GM12891 (cell line): ENCODE measurements at regions not wholly inside any gene's neighbourhood (a gene's known extent, or its start where the extent isn't known, plus 50 kb on each side); places are given as distances from the start of the nearest gene placed in this dataset.

ENCODE experiments used
- DNase-seq: peaks from one replicate; pipeline ENCODE4 v3.0.0; 2011; ENCODE audit warnings: low spot score; ENCODE audit not compliant: insufficient read length
- FAIRE-seq: peaks from 2 replicates; lab custom pipeline; 2011; peaks lifted over from hg19 to GRCh38; lab: Jason Lieb, UNC
- PAX5 ChIP-seq: IDR thresholded peaks from 2 replicates; pipeline ENCODE4 v1.6.1; 2011; ENCODE audit warnings: low read length, moderate library complexity, mild to moderate bottlenecking; ENCODE audit not compliant: insufficient read depth, severe bottlenecking
- POLR2A ChIP-seq: IDR thresholded peaks from 2 replicates; pipeline ENCODE4 v1.6.1; 2011; ENCODE audit warnings: low read depth, low read length, control low read depth
- POLR2AphosphoS5 ChIP-seq: IDR thresholded peaks from 2 replicates; pipeline ENCODE4 v1.6.1; 2011; ENCODE audit warnings: low read depth, low read length, control low read depth
- POU2F2 ChIP-seq: IDR thresholded peaks from 2 replicates; pipeline ENCODE4 v1.6.1; 2011; ENCODE audit warnings: low read depth, mild to moderate bottlenecking, control low read depth, low read length, moderate library complexity
- SPI1 ChIP-seq: IDR thresholded peaks from 2 replicates; pipeline ENCODE4 v1.6.1; 2011; ENCODE audit warnings: low read depth, low read length, control low read depth
- TAF1 ChIP-seq: IDR thresholded peaks from 2 replicates; pipeline ENCODE4 v1.6.1; 2011; ENCODE audit warnings: low read depth, low read length, control low read depth

GRCh38 chr5:8462565-8462964 lies 593.6 kb downstream of the MTRR start:
- TF ChIP-seq POLR2A, result no peak
- TF ChIP-seq POLR2AphosphoS5, result no peak
- no peak for TF ChIP-seq POU2F2
- TF ChIP-seq PAX5, result no peak
- TF ChIP-seq SPI1, result no peak
- TF ChIP-seq TAF1, result no peak
- FAIRE-seq, result no peak
- DNase-seq, result no peak

GRCh38 chr5:8470489-8470888 lies 601.5 kb downstream of the MTRR start:
- FAIRE-seq (no peak), DNase-seq (no peak)
- TF ChIP-seq POLR2AphosphoS5, result no peak
- TF ChIP-seq SPI1, result no peak
- no peak for TF ChIP-seq POLR2A
- TF ChIP-seq PAX5, result no peak
- no peak for TF ChIP-seq TAF1
- no peak for TF ChIP-seq POU2F2

- DNase-seq (no peak), FAIRE-seq (no peak)
- no peak for TF ChIP-seq SPI1
- TF ChIP-seq PAX5, result no peak
- TF ChIP-seq POU2F2, result no peak
- no peak for TF ChIP-seq POLR2AphosphoS5
- no peak for TF ChIP-seq TAF1
- TF ChIP-seq POLR2A, result no peak
These were observed 602.6 kb downstream of the MTRR start for GRCh38 chr5:8471581-8471980.

GRCh38 chr5:8473016-8473415 lies 604.1 kb downstream of the MTRR start:
- no peak for TF ChIP-seq POU2F2
- TF ChIP-seq POLR2AphosphoS5, result no peak
- no peak for TF ChIP-seq POLR2A
- no peak for TF ChIP-seq TAF1
- no peak for TF ChIP-seq PAX5
- TF ChIP-seq SPI1, result no peak
- FAIRE-seq (no peak), DNase-seq (no peak)

GRCh38 chr5:8473827-8474568 lies 605.0 kb downstream of the MTRR start:
- TF ChIP-seq TAF1 (no peak), POLR2AphosphoS5 (no peak), POLR2A (no peak)
- FAIRE-seq, result no peak
- DNase-seq, result no peak

- FAIRE-seq (no peak), DNase-seq (no peak)
- TF ChIP-seq POU2F2, result no peak
These were observed 605.6 kb downstream of the MTRR start for GRCh38 chr5:8474569-8474930.

GRCh38 chr5:8478326-8478725 lies 609.4 kb downstream of the MTRR start:
- no peak for TF ChIP-seq POLR2AphosphoS5
- TF ChIP-seq TAF1, result no peak
- no peak for TF ChIP-seq SPI1
- TF ChIP-seq POLR2A, result no peak
- no peak for TF ChIP-seq POU2F2
- TF ChIP-seq PAX5, result no peak
- FAIRE-seq (no peak), DNase-seq (no peak)

GRCh38 chr5:8481007-8481406 lies 612.1 kb downstream of the MTRR start:
- no peak for FAIRE-seq
- no peak for DNase-seq
- TF ChIP-seq TAF1, result no peak
- no peak for TF ChIP-seq POU2F2
- no peak for TF ChIP-seq POLR2A
- TF ChIP-seq POLR2AphosphoS5, result no peak
- TF ChIP-seq PAX5, result no peak
- TF ChIP-seq SPI1, result no peak

GRCh38 chr5:8491254-8491653 lies 622.3 kb downstream of the MTRR start:
- TF ChIP-seq POLR2AphosphoS5, result no peak
- TF ChIP-seq TAF1, result no peak
- no peak for TF ChIP-seq SPI1
- TF ChIP-seq PAX5, result no peak
- no peak for FAIRE-seq
- DNase-seq, result no peak

- TF ChIP-seq POLR2AphosphoS5, result no peak
- no peak for TF ChIP-seq TAF1
- no peak for TF ChIP-seq POLR2A
- no peak for TF ChIP-seq SPI1
- TF ChIP-seq PAX5, result no peak
- TF ChIP-seq POU2F2, result no peak
- FAIRE-seq, result no peak
- DNase-seq, result no peak
These were observed 624.2 kb downstream of the MTRR start for GRCh38 chr5:8493176-8493575.

GRCh38 chr5:8500426-8500825 lies 631.5 kb downstream of the MTRR start:
- TF ChIP-seq PAX5 (no peak), TAF1 (no peak), SPI1 (no peak)
- DNase-seq, result no peak
- no peak for FAIRE-seq
